ENCODE measurements at regions not wholly inside any gene's neighbourhood (a gene's known extent, or its start where the extent isn't known, plus 50 kb on each side); places are given as distances from the start of the nearest gene placed in this dataset.
"Not testable (repeated sequence)": the region's sequence is repeated elsewhere in the genome, so short reads cannot be mapped to it uniquely, and the experiment has no call there.

DNA sequence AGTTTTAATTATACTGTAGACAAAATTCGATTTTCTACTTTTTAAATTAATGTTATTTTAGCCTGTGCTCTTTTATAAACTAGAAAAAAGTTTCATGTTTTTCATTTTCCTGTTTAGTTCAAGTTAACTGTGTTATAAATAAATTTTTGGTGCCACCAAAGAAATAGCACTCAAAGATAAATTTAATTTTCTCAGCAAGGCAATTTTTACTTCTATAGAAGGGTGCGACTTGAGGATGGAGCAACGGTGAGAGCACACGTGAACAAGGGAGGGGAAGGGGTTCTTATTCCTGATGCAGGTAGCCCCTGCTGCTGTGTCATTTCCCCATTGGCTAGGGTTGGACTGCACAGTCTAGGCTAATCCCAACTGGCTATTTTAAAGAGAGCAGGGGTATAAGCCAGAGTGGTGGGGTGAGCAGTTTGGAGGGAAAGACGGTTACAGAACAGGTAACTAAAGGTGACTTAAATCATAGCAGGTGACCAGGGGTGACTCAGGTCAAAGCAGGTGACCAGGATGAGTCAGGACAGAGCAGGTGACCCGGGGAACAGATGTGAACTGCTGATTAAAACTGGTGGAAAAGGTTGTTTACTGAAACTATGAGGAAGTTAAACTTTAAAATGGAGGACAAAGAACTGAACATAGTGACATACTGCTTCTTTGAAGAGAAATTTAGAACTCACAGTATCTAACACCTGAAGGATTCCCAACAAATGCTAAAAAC lies 104.6 kb upstream of the GPBP1 start:
- no peak for DNase-seq

DNA sequence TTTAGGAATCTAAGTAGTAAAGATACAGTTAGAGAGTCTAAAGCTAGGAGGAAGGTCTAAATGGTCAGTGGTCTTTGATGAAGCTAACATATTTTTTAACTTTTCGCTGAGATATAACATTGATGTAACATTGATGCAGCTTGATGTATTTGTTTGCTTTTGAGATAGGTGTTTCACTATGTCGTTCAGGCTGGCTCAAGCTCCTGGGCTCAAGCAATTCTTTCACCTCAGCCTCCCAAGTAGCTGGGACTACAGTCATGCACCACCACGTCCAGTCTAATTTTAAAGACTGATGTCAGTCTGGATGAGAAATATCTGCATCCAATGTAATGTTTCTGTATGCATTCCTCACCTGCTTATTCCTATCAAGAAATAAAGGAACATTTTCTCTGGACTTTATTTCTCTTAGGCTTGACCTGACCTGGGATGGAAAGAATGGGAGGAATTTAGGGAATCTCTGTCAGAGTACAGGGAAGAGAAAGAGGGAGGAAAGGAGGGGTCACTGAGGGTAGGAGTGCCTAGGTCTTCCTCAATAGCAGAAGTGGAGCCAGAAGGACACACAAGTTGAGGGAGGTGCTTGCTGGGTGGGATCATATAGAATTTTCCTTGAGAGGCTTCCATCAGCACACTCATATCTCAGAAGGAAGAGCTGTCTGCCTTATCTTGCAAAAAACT lies 101.5 kb upstream of the GPBP1 start:
- no peak for DNase-seq

GRCh38 chr5:57082441-57083067 lies 91.3 kb upstream of the GPBP1 start:
- no peak for DNase-seq

- DNase-seq = no peak
Observed at GRCh38 chr5:57085306-57086081, 88.4 kb upstream of the GPBP1 start.

- not testable (repeated sequence) for DNase-seq
Observed at GRCh38 chr5:57087947-57088346, 85.9 kb upstream of the GPBP1 start.

- DNase-seq = peak; percentile 23
Observed at GRCh38 chr5:57094753-57095683, 78.8 kb upstream of the GPBP1 start.

DNA sequence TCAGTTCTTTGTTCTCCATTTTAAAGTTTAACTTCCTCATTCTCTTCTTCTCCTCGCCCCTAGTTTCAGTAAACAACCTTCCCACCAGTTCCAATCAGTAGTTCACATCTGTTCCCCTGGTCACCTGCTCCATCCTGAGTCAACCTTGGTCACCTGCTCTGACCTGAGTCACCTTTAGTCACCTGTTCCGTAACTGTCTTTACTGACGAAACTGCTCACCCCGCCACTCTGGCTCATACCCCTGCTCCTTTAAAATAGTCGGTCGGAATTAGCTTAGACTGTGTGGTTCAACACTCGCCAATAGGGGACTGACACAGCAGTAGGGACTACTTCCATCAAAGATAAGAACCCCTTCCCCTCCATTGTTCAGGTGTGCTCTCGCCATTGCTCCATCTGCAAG lies 76.3 kb upstream of the GPBP1 start:
- DNase-seq = no peak

DNA sequence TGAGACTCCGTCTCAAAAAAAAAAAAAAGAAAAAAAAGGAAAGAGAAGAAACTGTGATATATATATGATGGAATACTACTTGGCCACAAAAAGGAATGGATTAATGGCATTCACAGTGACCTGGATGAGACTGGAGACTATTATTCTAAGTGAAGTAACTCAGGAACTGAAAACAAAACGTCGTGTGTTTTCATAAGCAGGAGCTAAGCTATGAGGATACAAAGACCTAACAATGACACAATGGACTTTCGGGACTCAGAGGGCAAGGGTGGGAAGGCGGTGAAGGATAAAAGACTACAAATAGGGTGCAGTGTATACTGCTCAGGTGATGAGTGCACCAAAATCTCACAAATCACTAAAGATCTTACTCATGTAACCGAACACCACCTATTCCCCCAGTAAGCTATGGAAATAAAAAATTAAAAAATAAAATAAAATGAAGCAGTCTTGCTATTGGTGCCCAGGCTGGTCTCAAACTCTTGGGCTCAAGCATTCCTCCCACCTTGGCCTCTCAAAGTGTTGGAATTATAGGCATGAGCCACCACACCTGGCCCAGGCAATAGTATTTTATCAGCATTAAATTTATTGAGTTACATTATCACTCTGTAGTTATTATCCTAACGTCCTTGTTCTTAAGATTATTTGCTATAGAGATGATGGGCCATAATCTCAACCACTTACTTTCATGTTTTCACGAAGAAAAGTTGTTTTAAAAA lies 71.5 kb upstream of the GPBP1 start:
- DNase-seq = no peak

DNA sequence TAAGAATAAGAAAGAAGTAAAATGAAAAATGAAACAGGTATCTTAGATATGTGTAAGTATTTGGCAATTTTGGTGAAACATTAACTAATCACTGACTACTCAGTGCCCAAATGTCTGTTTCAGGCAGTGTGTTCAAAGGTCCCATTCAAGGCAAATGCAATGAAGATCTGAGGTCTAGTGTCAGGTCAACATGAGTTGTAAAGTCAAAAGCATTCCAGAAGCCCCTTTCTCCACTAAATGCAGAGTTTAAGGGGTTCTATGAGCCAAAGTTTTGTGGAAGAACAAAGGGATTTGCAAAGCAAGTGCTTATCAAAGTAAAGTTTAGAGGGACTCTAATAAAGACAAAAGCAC lies 71.0 kb upstream of the GPBP1 start:
- DNase-seq = no peak

GRCh38 chr5:57103317-57103907 lies 70.4 kb upstream of the GPBP1 start:
- no peak for DNase-seq

GRCh38 chr5:57106661-57107060 lies 67.2 kb upstream of the GPBP1 start:
- DNase-seq = no peak

DNA sequence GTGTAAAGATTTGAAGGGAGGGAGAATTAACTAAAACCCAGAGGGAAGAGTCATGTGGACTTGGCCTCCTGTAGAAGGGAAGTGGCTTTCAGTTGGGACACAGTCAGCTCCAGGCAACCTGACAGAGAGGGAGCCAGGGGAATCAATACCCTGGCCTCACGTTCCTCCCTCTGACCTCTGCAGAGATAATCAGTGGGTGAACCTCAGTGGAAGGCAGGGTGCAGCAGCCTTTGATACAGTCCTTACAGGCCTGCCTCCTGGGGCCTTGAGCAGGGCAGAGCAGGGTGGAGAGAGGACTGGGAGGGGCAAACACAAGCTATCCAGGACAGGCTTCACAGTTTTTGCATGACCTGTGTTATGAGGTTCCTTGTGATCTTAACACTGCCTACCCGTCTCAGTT lies 61.9 kb upstream of the GPBP1 start:
- no peak for DNase-seq

- DNase-seq = no peak
Observed at GRCh38 chr5:57113481-57113880, 60.4 kb upstream of the GPBP1 start.

DNA sequence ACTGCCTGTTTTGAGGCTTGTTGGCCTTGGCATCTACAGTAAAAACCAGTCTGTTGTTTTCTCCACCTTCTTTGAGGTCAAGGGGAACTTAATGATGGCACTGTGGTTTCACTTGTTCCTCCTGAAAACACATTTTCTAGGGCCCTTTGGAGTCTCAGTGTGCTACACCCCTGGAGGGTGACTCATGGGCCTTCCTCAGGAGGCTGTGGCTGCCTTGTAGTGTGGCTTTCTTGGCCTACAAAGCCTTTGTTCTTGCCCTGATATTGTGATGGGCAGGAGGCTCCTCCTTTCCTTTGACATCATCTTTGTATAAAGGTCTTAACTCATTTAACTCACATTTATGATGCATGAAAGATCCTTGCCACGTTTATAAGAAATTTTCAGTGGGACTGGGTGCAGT lies 56.3 kb upstream of the GPBP1 start:
- peak; percentile 65 for DNase-seq

- no peak for DNase-seq
Observed at GRCh38 chr5:57119031-57119430, 54.8 kb upstream of the GPBP1 start.

DNA sequence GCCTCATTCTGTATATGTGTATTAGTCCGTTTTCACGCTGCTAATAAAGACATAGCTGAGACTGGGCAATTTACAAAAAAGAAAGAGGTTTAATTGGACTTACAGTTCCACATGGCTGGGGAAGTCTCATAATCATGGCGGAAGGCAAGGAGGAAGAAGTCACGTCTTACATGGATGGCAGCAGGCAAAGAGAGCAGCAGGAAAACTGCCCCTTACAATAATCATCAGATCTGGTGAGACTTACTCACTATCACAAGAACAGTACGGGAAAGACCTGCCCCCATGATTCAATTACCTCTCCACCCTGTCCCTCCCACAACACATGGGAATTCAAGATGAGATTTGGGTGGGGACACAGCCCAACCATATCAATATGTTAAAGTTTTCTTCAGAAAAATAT lies 49.8 kb upstream of the GPBP1 start:
- DNase-seq = no peak

Data from CD4-positive, alpha-beta T cell treated with Interleukin-10 for 1 hour (primary cell).